ENCODE measurements at regions not wholly inside any gene's neighbourhood (a gene's known extent, or its start where the extent isn't known, plus 50 kb on each side); places are given as distances from the start of the nearest gene placed in this dataset.

DNA sequence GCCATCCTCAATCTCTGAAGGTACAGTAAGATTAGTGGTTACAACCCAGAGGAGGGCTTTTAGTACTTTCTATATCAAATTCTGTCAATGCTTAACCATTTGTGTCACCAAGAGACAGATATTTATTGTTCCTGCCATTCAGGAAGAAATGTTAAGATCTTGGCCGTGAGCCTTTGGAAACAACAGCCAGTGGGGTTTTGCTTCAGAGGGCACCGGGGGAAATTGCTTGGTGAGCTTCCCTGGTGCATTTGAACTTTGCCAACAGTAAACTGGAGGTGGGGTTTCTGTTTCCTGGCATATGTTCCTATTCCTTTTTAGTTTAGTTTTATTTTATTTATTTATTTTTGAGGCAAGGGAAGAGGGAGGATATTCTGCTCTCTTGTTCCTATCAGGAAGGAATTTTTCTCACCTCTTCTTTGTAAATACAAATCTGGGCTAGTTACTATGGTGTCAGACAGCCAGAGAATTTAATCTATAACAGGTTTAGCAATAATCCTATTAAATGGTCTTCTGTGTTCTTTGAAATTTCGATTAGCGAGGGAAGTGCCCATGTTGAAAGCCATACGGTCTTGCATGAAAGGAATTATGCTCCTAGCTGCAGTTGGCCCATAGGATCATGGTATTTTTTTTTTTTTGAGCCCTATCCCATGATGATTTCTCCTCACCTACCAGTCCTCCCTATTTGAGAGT lies 95.7 kb downstream of the MAIP1 start:
- H3K9me3 ChIP-seq (ENCODE audit: control insufficient read depth in 2 of 2, insufficient read depth in 1 of 2, low read length in 1 of 2), result no peaks in the 10 kb centered on the region
- no peak overlapping the region for H3K4me3 ChIP-seq (ENCODE audit: low read length in 2 of 2)
- WGBS, result 88% methylated on average over 5 of the region's 5 CpGs
- no peaks in the 10 kb centered on the region for H3K27me3 ChIP-seq (ENCODE audit: control insufficient read depth in 2 of 2, insufficient read depth in 1 of 2, low read length in 1 of 2)
- DNase-seq (ENCODE audit: low read depth in 6 of 9, low spot score in 9 of 9), result no peak
- H3K4me1 ChIP-seq (ENCODE audit: control insufficient read depth in 2 of 2, insufficient read depth in 2 of 2, low read length in 2 of 2), result no peaks in the 10 kb centered on the region
- H3K36me3 ChIP-seq (ENCODE audit: control insufficient read depth in 2 of 2, insufficient read depth in 2 of 2, low read length in 1 of 2), result no peaks in the 10 kb centered on the region
- no peak overlapping the region for H3K27ac ChIP-seq (ENCODE audit: low read depth in 1 of 2, low read length in 1 of 2)

DNA sequence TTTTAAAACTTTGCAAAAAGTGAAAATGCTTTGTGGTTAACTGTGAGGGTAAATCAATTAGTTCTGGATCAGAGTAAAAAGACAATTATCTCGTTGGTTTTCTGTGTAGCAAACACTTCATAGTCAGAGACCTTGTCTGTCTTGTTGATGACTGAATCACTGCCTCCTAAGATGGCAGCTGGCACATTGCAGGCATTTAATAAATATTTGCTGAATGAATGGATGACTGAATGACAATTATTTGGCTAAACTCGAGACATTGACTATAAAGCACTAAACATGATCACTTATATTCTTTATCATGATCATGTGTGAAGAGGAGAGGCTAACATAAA lies 96.2 kb downstream of the MAIP1 start:
- Histone ChIP-seq H3K36me3 (ENCODE audit: control insufficient read depth in 2 of 2, insufficient read depth in 2 of 2, low read length in 1 of 2) (no peaks in the 10 kb centered on the region), H3K4me3 (ENCODE audit: low read length in 2 of 2) (no peak overlapping the region), H3K9me3 (ENCODE audit: control insufficient read depth in 2 of 2, insufficient read depth in 1 of 2, low read length in 1 of 2) (no peaks in the 10 kb centered on the region), H3K27me3 (ENCODE audit: control insufficient read depth in 2 of 2, insufficient read depth in 1 of 2, low read length in 1 of 2) (no peaks in the 10 kb centered on the region), H3K27ac (ENCODE audit: low read depth in 1 of 2, low read length in 1 of 2) (no peak overlapping the region), H3K4me1 (ENCODE audit: control insufficient read depth in 2 of 2, insufficient read depth in 2 of 2, low read length in 2 of 2) (no peaks in the 10 kb centered on the region)
- DNase-seq (ENCODE audit: low read depth in 6 of 9, low spot score in 9 of 9), result no peak
- 83% methylated on average over 2 of the region's 2 CpGs for WGBS

DNA sequence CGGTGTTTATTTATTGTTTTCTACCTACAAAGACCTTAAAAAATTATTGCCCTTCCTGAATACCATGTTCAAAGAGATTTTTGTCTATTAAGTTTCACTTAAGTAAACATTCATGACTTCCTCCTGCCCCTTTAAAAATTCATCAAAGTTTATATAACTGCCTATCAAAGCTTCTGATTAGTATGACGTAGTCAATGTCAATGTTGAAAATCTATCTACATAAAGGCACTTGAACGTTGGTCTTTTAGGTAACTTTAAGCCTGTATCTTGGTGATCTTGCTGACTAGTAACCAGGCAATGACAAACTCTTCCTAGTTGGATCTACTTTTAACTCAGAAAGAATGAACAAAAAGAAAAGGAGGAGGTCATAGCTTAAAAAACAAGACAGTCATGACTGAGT lies 97.2 kb downstream of the MAIP1 start:
- 93% methylated on average over 3 of the region's 3 CpGs for WGBS
- H3K4me1 ChIP-seq (ENCODE audit: control insufficient read depth in 2 of 2, insufficient read depth in 2 of 2, low read length in 2 of 2), result no peaks in the 10 kb centered on the region
- H3K4me3 ChIP-seq (ENCODE audit: low read length in 2 of 2), result no peak overlapping the region
- no peaks in the 10 kb centered on the region for H3K36me3 ChIP-seq (ENCODE audit: control insufficient read depth in 2 of 2, insufficient read depth in 2 of 2, low read length in 1 of 2)
- DNase-seq (ENCODE audit: low read depth in 6 of 9, low spot score in 9 of 9), result no peak
- no peak overlapping the region for H3K27ac ChIP-seq (ENCODE audit: low read depth in 1 of 2, low read length in 1 of 2)
- H3K27me3 ChIP-seq (ENCODE audit: control insufficient read depth in 2 of 2, insufficient read depth in 1 of 2, low read length in 1 of 2), result no peaks in the 10 kb centered on the region
- H3K9me3 ChIP-seq (ENCODE audit: control insufficient read depth in 2 of 2, insufficient read depth in 1 of 2, low read length in 1 of 2), result no peaks in the 10 kb centered on the region

DNA sequence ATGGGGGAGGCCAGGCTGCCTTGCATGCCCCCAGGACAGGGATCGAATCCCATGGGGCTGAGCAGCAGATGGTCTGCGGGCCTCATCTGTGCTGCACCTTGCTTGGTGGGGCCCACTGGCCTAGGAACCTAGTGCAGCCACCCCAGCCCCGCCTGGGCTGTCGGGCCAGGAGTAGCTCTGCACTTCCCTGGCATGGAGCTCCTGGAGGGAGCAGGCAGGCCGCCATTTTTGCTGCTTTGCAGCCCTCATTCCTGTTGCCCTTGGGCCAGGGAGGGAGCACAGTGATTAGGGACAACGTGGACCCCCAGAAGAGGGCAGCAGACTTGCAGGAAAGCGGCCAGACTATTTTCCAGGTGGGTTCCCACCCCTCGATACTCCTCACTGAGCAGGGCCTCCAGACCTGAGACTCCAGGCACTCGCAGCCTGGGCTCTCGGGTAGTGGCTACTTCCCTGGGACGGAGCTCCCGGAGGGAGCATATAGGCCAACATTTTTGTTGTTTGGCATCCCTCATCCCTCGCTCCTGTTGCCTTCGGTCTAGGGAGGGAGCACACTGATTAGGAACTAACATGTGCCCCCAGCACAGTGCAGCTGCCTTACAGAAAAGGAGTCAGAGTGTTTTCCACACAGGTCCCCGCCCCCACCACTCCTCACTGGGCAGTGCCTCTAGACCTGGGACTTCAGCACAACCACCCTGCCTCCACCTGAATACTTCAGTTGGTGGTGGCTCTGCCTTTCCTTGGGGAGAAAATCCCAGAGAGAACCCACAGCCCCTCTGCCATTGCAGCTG lies 99.5 kb downstream of the MAIP1 start:
- DNase-seq (ENCODE audit: low read depth in 6 of 9, low spot score in 9 of 9), result no peak
- H3K4me1 ChIP-seq (ENCODE audit: control insufficient read depth in 2 of 2, insufficient read depth in 2 of 2, low read length in 2 of 2), result no peaks in the 10 kb centered on the region
- H3K9me3 ChIP-seq (ENCODE audit: control insufficient read depth in 2 of 2, insufficient read depth in 1 of 2, low read length in 1 of 2), result no peaks in the 10 kb centered on the region
- H3K4me3 ChIP-seq (ENCODE audit: low read length in 2 of 2), result no peak overlapping the region
- no peaks in the 10 kb centered on the region for H3K36me3 ChIP-seq (ENCODE audit: control insufficient read depth in 2 of 2, insufficient read depth in 2 of 2, low read length in 1 of 2)
- no peak overlapping the region for H3K27ac ChIP-seq (ENCODE audit: low read depth in 1 of 2, low read length in 1 of 2)
- WGBS, result 94% methylated on average over 15 of the region's 15 CpGs
- no peaks in the 10 kb centered on the region for H3K27me3 ChIP-seq (ENCODE audit: control insufficient read depth in 2 of 2, insufficient read depth in 1 of 2, low read length in 1 of 2)

DNA sequence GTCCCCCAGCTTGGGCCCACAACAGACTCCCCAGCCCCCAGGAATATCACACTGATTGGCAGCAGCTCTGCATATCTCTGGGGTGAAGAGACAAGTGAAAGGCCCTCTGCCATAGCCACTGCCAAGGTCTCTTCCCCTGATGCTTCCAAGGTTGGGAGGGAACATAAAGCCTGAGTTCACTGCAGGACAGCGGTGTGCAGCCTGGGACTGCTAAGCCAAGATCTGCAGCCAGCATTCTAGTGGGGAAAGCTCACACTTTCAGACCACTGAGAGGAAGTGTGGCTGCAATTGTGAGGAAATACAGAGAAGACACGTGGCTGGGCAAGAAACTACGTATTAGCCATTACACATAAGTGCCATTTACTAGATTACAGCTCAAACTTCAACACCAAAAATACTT lies 100.7 kb downstream of the MAIP1 start:
- Histone ChIP-seq H3K4me1 (ENCODE audit: control insufficient read depth in 2 of 2, insufficient read depth in 2 of 2, low read length in 2 of 2) (no peaks in the 10 kb centered on the region), H3K27me3 (ENCODE audit: control insufficient read depth in 2 of 2, insufficient read depth in 1 of 2, low read length in 1 of 2) (no peaks in the 10 kb centered on the region), H3K4me3 (ENCODE audit: low read length in 2 of 2) (no peak overlapping the region), H3K27ac (ENCODE audit: low read depth in 1 of 2, low read length in 1 of 2) (no peak overlapping the region), H3K36me3 (ENCODE audit: control insufficient read depth in 2 of 2, insufficient read depth in 2 of 2, low read length in 1 of 2) (no peaks in the 10 kb centered on the region), H3K9me3 (ENCODE audit: control insufficient read depth in 2 of 2, insufficient read depth in 1 of 2, low read length in 1 of 2) (no peaks in the 10 kb centered on the region)
- WGBS, result 67% methylated on average over 3 of the region's 3 CpGs
- DNase-seq (ENCODE audit: low read depth in 6 of 9, low spot score in 9 of 9), result no peak

DNA sequence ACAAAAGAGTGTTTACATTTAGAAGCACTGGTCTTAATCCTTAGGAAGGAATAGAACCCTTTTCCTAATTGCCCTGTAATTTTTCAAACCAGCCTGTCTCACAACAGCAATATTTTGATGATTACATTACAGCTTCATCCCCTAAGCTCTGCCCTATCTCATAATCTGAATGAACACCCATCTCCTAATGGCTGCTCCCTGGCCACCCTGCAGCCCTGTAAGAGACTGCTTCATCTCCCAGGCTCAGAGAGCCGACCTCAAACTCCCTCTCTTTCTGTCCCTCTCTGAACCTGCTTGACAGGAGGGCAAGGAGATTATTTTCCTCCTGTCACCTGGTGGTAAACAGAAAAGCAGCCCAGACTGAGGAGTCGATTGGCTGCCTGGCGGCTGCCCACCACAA lies 107.8 kb downstream of the MAIP1 start:
- Histone ChIP-seq H3K36me3 (ENCODE audit: control insufficient read depth in 2 of 2, insufficient read depth in 2 of 2, low read length in 1 of 2) (no peaks in the 10 kb centered on the region), H3K27ac (ENCODE audit: low read depth in 1 of 2, low read length in 1 of 2) (no peak overlapping the region), H3K27me3 (ENCODE audit: control insufficient read depth in 2 of 2, insufficient read depth in 1 of 2, low read length in 1 of 2) (peaks cover 0 to 3% of the 10 kb centered on the region in 2 donors), H3K4me3 (ENCODE audit: low read length in 2 of 2) (no peak overlapping the region), H3K4me1 (ENCODE audit: control insufficient read depth in 2 of 2, insufficient read depth in 2 of 2, low read length in 2 of 2) (no peaks in the 10 kb centered on the region), H3K9me3 (ENCODE audit: control insufficient read depth in 2 of 2, insufficient read depth in 1 of 2, low read length in 1 of 2) (no peaks in the 10 kb centered on the region)
- WGBS, result 91% methylated on average over 3 of the region's 3 CpGs
- no peak for DNase-seq (ENCODE audit: low read depth in 6 of 9, low spot score in 9 of 9)

DNA sequence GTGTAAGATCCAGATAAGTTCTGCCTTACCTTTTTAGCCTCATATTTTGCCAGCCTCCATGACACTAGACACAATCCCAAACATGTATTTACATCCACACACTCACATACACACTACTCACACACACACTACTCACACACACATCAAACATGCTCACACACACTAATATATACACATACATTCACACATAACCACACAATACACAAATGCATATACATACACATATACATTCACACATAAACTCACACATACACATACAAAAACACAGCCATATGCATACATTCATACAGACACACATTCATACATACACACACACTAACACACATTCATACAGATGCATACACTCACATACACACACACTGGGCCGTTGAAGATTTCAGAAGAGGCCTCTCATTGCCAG lies 109.5 kb downstream of the MAIP1 start:
- Histone ChIP-seq H3K27me3 (ENCODE audit: control insufficient read depth in 2 of 2, insufficient read depth in 1 of 2, low read length in 1 of 2) (peaks cover 0 to 3% of the 10 kb centered on the region in 2 donors), H3K4me1 (ENCODE audit: control insufficient read depth in 2 of 2, insufficient read depth in 2 of 2, low read length in 2 of 2) (no peaks in the 10 kb centered on the region), H3K4me3 (ENCODE audit: low read length in 2 of 2) (no peak overlapping the region), H3K27ac (ENCODE audit: low read depth in 1 of 2, low read length in 1 of 2) (no peak overlapping the region), H3K9me3 (ENCODE audit: control insufficient read depth in 2 of 2, insufficient read depth in 1 of 2, low read length in 1 of 2) (no peaks in the 10 kb centered on the region), H3K36me3 (ENCODE audit: control insufficient read depth in 2 of 2, insufficient read depth in 2 of 2, low read length in 1 of 2) (no peaks in the 10 kb centered on the region)
- 90% methylated on average over 1 of the region's 1 CpG for WGBS
- DNase-seq (ENCODE audit: low read depth in 6 of 9, low spot score in 9 of 9), result no peak

DNA sequence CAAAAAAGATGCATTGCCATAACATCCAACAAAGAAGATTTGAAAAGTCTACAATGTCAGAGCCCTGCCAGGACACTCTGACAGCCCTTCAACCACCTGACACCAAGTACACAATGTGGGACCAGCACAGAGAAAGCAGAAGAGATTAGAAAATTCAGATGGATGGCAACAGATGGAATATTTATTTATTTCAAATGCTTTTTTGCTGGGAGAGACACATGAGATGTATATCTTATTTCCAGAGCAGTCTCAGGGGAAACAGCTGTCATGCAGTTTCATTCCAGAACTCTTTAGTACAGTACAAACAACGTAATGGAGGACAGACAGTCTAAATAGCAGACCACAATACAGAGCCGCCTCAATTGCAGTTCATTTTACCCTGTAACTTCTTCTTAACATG lies 110.1 kb downstream of the MAIP1 start:
- Histone ChIP-seq H3K9me3 (ENCODE audit: control insufficient read depth in 2 of 2, insufficient read depth in 1 of 2, low read length in 1 of 2) (no peaks in the 10 kb centered on the region), H3K27ac (ENCODE audit: low read depth in 1 of 2, low read length in 1 of 2) (no peak overlapping the region), H3K4me1 (ENCODE audit: control insufficient read depth in 2 of 2, insufficient read depth in 2 of 2, low read length in 2 of 2) (no peaks in the 10 kb centered on the region), H3K36me3 (ENCODE audit: control insufficient read depth in 2 of 2, insufficient read depth in 2 of 2, low read length in 1 of 2) (no peaks in the 10 kb centered on the region), H3K4me3 (ENCODE audit: low read length in 2 of 2) (no peak overlapping the region), H3K27me3 (ENCODE audit: control insufficient read depth in 2 of 2, insufficient read depth in 1 of 2, low read length in 1 of 2) (peaks cover 0 to 3% of the 10 kb centered on the region in 2 donors)
- DNase-seq (ENCODE audit: low read depth in 6 of 9, low spot score in 9 of 9), result no peak
- WGBS, result 68% methylated on average over 2 of the region's 2 CpGs

DNA sequence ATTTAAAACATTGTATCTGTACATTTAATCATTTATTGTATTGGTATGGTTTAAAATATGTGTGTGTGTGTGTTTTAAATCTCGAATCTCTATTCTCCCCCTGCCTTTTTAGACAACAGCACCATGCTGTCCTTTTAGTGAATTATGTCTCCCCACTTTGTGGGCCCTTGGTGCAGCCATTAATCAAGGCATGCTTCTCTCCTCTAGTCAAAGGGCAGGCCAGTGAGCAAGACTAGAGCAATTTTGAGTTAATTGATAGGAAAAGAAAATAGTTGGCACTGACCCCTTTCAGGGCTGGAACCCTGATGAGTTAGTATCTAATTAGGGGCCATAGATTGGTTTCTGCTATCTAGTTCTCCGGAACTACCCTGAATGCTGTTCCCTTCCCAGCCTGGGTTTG lies 111.0 kb downstream of the MAIP1 start:
- 92% methylated on average over 2 of the region's 2 CpGs for WGBS
- H3K9me3 ChIP-seq (ENCODE audit: control insufficient read depth in 2 of 2, insufficient read depth in 1 of 2, low read length in 1 of 2), result no peaks in the 10 kb centered on the region
- no peak overlapping the region for H3K27ac ChIP-seq (ENCODE audit: low read depth in 1 of 2, low read length in 1 of 2)
- H3K4me1 ChIP-seq (ENCODE audit: control insufficient read depth in 2 of 2, insufficient read depth in 2 of 2, low read length in 2 of 2), result no peaks in the 10 kb centered on the region
- no peaks in the 10 kb centered on the region for H3K36me3 ChIP-seq (ENCODE audit: control insufficient read depth in 2 of 2, insufficient read depth in 2 of 2, low read length in 1 of 2)
- no peak for DNase-seq (ENCODE audit: low read depth in 6 of 9, low spot score in 9 of 9)
- no peak overlapping the region for H3K4me3 ChIP-seq (ENCODE audit: low read length in 2 of 2)
- H3K27me3 ChIP-seq (ENCODE audit: control insufficient read depth in 2 of 2, insufficient read depth in 1 of 2, low read length in 1 of 2), result peaks cover 0 to 3% of the 10 kb centered on the region in 2 donors

All from thymus (tissue), 11 donors.